ENCODE measurements at regions not wholly inside any gene's neighbourhood (a gene's known extent, or its start where the extent isn't known, plus 50 kb on each side); places are given as distances from the start of the nearest gene placed in this dataset.
"Not testable (repeated sequence)": the region's sequence is repeated elsewhere in the genome, so short reads cannot be mapped to it uniquely, and the experiment has no call there.

DNA sequence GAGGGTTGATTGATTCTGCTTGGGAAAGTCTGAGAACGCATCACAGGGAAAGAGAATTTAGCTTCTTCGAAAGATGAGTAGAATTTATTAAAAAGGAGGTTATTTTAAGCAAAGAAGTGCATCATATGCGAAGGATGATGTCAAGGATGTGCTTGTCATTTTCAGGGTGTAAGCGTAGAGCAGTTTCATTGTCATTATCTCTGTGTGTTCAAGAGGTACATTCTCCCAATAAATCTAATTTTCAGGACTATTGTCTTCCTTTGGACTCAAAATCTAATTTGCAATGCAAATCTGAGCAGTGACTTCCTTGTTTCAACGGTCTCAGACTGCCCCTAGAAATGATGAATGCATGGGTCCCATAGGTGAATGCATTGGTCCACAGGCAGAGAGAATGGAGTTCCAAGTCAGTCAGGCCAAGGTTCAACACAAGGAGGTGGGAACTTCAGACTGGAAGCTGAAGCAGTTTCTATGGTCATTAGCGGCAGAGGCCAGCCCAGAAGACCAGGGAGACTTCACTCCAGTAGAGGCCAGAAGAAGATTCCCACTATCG is 99.8 kb downstream of the CDC42EP3 start:
- no peak for DNase-seq

DNA sequence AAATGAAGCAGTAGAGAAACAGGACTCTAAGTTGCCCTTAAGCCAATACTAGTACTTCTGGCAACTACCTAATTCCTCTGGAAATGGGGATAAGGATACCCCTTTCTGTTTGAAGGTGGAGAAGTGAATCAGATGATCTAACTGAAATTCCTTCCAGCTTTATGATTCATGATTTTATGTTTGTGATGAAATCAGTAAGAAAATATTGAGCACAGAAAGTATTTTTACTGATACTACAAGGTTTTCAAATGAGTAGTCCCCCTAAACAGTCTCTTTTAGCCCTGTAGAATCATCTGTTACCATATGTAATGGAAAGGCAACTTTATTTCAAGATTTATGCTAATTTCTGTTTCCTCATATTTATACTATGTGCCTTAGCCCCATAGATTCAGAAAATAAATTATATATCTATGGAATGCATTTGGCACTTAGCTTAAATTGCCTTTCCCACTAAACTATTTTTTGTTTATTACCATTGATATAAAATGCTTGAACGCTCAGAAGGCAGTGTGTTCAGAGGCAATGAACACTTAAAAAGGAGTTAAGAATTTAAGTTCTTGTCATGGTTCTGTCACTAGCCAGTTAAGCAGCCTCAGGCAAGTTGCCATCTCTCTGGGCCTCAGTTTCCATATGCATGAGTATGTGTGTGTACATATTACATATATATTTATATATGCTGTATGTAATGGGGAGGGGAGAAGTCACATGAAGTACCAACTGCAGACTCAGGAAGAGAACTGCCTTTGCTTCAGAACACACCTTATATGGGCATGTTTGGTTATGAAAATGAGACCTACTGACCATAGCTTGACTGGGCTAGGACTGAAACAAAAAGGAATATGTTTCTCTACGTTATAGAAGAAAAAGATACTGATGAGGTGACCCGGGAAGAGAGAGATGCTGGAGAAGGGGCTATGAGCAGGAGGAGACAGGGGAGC is 97.7 kb downstream of the CDC42EP3 start:
- no peak for DNase-seq

DNA sequence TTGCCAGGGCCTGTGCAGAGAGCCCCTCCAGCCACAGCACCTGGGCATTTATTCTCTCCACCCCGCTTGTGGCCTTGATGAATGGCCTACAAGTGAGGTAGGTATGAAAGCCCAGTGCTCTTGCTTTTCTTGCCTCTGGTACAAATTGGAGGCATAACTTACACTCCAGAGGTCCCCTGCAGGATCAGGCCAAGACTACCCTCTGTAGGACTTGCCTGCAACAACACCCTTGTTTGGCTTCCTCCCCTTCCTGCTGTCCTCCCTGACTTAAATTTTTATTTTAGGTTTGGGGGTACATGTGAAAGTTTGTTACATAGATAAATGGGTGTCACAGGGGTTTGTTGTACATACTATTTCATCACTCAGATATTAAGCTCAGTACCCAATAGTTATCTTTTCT is 95.7 kb downstream of the CDC42EP3 start:
- no peak for DNase-seq

DNA sequence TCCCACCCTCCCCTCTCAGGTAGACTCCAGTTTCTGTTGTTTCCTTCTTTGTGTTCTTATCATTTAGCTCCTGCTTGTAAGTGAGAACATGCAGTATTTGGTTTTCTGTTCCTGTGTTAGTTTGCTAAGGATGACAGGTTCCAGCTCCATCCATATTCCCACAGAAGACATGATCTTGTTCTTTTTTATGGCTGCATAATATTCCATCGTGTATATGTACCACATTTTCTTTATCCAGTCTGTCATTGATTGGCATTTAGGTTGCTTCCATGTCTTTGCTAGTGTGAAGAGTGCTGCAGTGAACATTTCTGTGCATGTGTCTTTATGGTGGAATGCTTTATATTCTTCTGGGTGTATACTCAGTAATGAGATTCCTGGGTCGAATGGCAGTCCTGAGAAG is 95.2 kb downstream of the CDC42EP3 start:
- DNase-seq, result not testable (repeated sequence)

DNA sequence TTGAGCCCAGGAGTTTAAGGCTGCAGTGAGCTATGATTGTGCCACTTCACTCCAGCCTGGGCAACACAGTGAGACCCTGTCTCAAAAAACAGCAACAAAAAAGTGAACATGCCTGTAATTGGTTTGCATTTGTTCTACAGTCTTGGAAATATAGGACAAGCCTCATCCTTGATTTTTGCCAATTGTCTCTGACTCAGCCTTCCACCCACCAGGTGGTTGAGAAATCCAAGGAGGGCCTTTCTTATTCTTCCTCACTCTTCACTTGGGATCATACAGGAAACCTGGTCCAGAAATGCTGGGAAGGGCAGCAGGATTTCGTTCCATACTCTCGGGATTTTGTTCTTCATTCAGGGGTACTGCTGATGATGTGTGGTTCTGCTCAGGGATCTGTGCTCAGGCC is 94.6 kb downstream of the CDC42EP3 start:
- no peak for DNase-seq

DNA sequence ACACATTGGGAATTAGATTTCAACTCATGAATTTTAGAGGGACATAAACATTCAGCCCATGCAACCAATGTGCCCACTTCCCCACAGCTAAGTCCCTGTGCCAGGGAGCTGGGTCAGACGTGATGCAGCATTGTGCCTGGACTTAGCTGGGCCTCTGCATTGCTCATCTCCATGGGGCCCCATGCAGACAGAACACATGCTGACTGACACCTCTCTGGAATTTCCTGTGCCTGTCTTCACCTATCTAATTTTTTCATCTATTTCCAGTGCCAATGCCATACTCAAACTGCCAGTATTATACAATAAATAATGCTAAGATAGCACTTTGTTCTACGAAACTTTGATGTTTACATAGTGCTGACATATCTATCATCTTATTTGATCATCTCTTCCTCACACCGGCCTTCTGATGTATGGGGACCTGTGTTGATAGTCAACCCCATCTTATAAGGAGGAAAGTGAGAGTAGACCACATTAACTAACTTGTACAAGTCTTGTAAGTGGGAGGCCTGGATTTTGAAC is 92.2 kb downstream of the CDC42EP3 start:
- no peak for DNase-seq

DNA sequence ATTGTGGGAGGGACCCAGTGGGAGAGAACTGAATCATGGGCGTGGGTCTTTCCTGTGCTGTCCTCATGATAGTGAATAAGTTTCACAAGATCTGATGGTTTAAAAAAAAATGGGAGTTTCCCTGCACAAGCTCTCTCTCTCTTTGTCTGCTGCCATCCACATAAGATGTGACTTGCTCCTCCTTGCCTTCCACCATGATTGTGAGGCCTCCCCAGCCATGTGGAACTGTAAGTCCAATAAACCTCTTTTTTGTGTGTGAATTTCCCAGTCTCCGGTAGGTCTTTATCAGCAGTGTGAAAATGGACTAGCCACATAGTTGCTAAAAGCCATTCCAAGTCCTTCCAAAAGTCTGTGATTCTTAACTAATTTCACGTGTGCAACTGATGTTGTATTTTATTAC is 91.5 kb downstream of the CDC42EP3 start:
- not testable (repeated sequence) for DNase-seq

DNA sequence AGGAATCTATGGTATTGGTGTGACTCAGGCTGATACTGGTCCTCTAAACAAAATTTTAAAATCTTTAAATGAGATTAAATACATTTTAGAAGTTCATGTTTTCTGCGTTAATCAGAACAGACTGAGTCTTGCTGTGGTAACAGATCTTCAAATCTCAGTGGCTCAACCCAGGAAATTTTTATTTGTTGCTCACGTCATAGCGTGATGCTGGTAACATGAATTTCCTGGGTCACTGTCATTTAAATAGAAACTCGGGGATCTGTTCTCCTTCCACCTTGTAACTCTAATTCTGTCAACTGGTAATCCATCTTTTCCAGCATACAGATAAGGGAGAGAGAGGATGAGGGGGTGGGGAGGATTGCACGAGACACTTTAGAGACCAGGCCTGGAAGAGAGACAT is 90.0 kb downstream of the CDC42EP3 start:
- DNase-seq, result no peak

DNA sequence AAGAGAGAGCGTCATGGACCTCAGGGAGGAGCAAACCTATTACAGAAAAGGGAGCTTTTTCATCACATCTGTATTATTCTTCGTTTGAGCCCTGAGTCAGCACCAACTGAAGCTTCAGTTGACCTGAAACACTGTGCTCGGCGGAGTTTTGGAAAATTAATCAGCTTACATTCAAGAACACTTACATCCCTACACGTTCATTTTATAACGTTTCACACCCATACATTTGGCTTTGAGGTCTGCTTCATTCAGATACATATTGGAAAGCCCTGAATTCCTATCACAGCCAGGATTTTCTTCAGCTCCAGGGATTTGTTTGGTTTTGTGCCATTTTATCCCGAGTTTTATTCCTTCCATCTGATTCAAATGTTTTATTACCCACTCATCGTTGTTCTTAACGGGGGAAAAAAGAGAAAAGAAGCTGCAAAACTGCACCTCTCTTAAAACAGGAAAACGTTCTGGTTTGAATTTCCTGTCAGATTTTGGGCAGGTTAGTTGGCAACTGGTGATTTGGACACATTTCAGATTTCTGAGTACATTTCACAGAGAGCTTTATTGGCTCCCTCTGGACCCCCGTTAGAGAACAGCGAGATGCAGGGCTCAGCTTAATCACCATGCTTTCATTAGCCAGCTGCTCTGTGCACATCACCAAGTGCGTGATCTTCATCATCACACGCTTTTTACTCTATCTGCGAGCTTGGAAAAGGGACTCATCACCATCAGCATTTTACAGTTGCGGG is 88.8 kb downstream of the CDC42EP3 start:
- peak; percentile 36 for DNase-seq

DNA sequence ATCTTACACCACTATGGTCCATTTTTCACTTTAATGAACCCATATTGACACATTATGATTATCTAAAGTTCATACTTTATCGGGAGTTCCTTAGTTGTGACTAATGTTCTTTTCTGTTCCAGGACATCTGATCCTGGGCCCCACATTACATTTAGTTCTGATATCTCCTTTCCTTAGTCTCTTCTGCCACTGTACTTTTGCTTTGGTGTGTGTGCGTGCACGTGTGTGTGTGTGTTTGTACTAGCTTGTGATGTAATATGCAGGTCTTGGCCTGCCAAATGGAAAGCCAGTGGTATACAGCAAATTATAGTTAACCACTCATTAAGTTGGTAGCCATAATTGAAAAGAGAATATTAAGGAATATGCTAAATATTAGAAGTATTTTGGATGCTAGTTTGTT is 88.0 kb downstream of the CDC42EP3 start:
- DNase-seq, result no peak

DNA sequence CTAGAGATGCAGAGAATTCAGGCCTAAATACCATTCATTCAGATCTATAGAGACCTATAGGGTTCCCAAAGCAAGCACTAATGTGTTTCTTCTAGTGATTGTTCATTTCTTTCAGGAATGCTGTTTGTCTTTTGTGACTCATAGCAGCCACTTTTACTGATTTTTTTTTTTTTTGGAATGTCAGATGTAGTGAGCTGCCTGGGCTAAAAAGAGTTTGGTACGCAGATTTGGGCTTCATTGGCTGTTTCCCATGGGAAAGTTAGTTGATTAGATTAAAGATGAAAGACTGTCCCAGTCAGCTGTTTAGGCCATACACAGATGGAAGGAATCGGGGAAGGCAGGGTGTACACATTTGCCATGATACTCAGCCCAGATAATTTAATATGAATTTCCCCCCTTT is 87.6 kb downstream of the CDC42EP3 start:
- peak; percentile 6 for DNase-seq

DNA sequence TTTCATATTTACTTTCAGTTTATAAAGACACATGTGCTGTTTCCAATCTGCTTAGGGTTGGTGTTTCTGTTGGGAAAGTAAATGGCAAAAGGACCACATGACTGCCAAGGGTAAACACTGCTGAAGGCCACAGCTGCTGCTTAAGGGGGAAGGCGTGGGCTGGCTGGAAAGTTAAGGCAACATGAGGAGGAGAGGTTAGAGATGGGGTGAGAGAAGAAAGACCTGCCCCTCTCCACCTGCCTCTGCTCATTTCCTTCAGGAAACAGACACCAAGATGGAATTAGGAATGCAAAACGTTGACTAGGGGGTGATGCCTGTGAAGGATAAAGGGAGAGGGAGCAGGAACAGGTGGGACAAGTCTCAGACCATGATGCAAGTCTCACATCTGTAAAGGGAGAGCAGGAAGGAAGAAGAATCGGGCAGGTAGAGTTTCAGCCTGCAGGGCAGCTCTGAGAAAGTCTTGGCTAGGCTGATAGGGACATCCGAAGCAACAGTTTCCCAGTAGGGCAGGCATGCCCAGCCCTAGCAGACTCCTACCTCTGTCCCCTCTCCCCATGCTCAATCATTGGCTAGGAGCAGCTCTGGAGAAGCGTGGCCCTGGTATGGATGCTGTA is 86.0 kb downstream of the CDC42EP3 start:
- no peak for DNase-seq

DNA sequence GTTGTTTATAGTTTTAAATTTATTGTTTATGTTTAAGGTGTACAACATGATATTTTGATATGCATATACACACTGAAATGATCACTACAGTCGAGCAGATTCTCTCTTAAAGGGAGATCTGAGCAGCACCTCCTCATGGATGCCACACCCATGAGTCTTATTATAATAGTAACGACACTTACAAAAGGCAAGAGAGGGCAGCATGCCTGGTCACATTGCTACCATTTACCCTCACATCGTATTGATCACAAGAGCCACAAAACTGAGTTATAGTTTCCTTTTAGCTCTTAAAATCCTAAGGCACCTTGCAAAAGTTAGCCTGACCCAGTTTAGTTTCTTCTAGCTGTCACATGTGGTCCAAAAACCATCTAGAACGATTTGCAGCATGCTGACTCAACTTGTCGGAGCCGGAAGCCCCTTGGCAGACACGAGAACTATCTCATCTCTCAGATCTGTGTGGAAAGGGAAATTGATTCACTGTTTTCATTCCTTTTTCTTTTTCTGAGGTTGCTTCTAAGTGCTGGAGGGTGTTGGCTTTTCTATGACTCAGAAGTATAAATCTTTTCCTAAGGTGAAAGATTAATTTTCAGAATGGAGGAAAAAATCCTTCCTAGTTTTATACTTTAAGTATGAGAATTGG is 85.3 kb downstream of the CDC42EP3 start:
- DNase-seq, result no peak

DNA sequence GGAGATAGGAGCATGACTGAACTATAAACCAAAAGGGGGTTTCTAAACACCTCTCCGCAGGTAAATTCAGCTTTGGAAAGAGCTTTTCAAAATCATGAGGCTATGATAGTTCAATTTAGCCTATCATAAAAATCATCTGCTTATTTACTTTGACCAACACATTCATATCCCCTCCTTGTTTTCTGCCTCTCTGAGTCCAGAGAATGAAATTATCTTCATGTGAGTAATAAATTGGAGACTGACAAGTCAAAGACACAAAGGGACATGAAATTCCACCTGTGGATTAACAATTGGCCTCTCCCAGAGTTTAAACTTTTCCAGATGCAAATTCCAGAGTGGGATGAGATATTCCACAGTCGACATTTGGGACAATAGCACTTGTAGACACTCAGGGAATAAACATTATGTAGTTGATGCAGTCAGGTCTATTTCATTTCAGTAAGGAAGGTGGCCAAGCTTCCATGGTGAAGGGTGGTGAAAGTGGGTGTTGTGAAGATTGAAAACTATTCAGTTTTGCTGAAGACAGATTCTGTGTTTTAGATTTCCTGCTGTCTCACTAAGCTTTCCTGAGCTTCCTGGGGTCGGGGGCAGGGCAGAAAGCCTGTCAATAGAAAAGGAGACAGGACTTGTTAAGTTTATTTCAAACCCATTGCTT is 84.7 kb downstream of the CDC42EP3 start:
- no peak for DNase-seq

DNA sequence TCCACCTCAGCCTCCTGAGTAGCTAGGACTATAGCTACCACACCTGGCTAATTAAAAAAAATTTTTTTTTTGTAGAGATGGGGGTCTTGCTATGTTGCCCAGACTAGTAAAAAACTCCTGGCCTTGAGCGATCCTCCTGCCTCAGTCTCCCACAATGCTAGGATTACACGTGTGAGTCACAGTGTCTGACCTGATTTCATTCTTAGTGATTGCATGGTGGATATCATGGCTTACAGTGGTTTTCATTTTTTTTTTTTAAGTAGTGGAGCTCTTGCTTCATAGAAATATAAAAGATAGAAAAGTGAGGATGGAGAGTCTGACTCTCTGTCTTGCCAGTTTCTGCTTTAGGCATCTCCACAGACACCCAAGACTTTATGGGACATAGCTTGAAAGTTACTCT is 83.6 kb downstream of the CDC42EP3 start:
- DNase-seq, result no peak

DNA sequence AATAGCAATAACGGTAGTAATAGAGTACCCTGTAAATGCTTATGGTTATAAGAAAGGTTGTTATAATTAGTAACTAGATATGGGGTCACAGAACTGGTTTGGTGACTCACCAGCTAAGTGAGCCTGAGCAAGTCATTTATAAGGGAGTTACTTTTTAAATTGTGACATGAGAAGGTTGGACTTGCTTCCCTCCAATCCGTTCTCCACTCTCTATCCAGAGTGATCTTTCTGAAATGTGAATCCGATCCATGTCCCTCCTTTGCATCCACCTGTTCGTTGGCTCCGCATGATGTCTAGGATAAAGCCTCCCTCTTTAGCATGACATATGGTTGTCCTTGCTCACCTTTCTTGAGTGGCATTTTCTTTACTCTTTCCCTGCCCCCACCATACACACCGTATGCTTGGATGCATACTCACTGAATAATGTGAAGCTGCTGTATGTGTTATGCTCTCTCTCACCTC is 83.1 kb downstream of the CDC42EP3 start:
- DNase-seq, result peak; percentile 71

DNA sequence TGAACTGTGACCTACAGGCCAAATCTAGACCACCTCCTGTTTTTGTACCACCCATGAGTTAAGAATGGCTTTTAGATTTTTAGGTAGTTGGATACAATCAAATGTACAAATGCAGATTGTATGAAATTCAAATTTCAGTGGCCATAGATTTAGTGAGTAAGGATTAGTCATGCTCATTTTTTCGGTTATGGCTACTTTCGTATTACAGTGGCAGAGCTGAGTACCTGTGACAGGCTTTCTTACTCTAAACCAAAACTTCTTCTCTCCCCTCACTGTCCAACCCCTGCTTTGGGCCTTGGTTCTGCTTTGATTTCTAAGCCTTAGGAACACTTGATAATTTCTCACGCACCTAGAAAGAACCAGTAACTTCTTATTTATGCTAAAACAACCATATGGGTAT is 82.1 kb downstream of the CDC42EP3 start:
- no peak for DNase-seq

DNA sequence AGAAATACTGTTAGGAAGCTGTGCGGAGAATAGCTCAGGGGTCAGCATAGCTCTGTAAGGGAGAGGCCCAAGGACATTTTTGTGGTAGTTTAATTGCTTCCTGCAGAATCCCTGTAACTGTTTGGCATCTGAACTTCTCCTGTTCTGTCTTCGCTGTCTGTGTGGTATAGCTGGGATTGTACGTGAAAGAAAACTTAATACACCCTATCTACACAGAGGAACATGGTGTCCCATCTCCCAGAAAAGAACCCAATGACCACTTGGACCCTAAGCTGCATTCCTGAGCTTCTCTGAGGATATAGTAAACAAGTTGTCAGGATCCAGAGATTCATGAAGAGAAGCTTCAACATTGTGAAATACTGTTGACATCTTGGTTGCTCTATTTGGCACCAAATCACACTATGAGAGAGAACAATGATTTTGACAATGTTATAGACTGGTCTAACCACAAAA is 81.3 kb downstream of the CDC42EP3 start:
- DNase-seq, result no peak
